Left ventricle myocardium superior (tissue), 1 donor: ENCODE measurements at regions not wholly inside any gene's neighbourhood (a gene's known extent, or its start where the extent isn't known, plus 50 kb on each side); places are given as distances from the start of the nearest gene placed in this dataset.

Experiments
- ATAC-seq: fragments of 200-7000 bp; cut with Tn5 transposase; one replicate; pipeline ENCODE4 v1.9.1; 2020; ENCODE audit warnings: mild to moderate bottlenecking, moderate library complexity
- DNase-seq: peaks from one replicate; pipeline ENCODE4 v3.0.0-alpha.2; 2020
- intact Hi-C: fragments of 100-400 bp; cut with micrococcal nuclease; formaldehyde crosslinking; loops from one replicate; pipeline ENCODE4 v1.11.0; 2022
- donor health status: DM: no; HTN: yes; CAD: no; lungs with severe emphysema.

- ATAC-seq (no peak), DNase-seq (no peak)
- intact Hi-C loops: no loop called here
Measured at GRCh38 chr17:12277827-12278226, 257.1 kb downstream of the MAP2K4 start.

- DNase-seq: no peak
- intact Hi-C loops: no loop called here
- ATAC-seq: no peak
Measured at GRCh38 chr17:12282056-12282455, 261.4 kb downstream of the MAP2K4 start.

- no peak for DNase-seq
- intact Hi-C loops: no loop called here
Measured at GRCh38 chr17:12287953-12288352, 267.3 kb downstream of the MAP2K4 start.

GRCh38 chr17:12290207-12290606 lies 269.5 kb downstream of the MAP2K4 start:
- no peak for DNase-seq
- ATAC-seq: no peak
- intact Hi-C loops: no loop called here

More at GRCh38 chr17:12287953-12288352, 267.3 kb downstream of the MAP2K4 start:
- no peak for ATAC-seq

GRCh38 chr17:12296209-12296625 lies 275.5 kb downstream of the MAP2K4 start:
- ATAC-seq (peak; percentile 75), DNase-seq (peak; percentile 35)
- intact Hi-C loops: no loop called here

- ATAC-seq (no peak), DNase-seq (no peak)
- intact Hi-C loops: no loop called here
Measured at GRCh38 chr17:12301551-12301950, 280.9 kb downstream of the MAP2K4 start.

DNA sequence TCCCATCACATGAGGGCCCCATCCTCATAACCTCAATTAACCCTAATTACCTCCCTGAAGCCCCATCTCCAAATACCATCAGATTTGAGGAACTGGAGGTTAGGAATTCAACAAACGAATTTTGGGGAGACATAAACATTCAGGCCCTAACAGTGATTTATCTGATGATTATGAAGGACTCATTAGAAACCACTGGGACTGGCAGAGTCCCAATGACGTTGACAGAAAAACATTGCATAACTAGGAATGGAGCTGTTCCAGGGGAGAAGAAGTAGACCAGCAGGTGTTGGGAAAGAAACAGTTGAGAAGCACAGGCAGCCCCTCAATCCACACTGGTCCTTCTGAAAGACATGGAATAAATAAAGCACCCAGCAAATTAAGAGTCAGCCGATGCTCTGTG lies 282.0 kb downstream of the MAP2K4 start:
- ATAC-seq (no peak), DNase-seq (no peak)
- intact Hi-C loops: no loop called here

DNA sequence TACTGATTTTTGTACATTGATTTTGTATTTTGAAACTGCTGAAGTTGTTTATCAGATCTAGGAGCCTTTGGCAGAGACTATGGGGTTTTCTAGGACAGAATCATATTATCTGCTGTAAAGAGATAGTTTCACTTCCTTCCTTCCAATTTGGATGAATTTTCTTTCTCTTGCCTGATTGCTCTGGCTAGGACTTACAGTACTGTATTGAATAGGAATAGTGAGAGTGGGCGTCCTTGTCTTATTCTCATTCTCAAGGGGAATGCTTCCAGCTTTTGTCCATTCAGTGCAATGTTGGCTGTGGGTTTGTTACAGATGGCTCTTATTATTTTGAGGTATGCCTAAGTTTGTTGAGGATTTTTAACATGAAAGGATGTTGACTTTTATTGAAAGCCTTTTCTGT lies 290.1 kb downstream of the MAP2K4 start:
- DNase-seq: no peak
- intact Hi-C loops: no loop called here
- no peak for ATAC-seq

- DNase-seq (no peak), ATAC-seq (no peak)
- intact Hi-C loops: no loop called here
Measured at GRCh38 chr17:12312692-12313091, 292.0 kb downstream of the MAP2K4 start.

- ATAC-seq: no peak
- no peak for DNase-seq
- intact Hi-C loops: no loop called here
Measured at GRCh38 chr17:12313786-12314185, 293.1 kb downstream of the MAP2K4 start.

DNA sequence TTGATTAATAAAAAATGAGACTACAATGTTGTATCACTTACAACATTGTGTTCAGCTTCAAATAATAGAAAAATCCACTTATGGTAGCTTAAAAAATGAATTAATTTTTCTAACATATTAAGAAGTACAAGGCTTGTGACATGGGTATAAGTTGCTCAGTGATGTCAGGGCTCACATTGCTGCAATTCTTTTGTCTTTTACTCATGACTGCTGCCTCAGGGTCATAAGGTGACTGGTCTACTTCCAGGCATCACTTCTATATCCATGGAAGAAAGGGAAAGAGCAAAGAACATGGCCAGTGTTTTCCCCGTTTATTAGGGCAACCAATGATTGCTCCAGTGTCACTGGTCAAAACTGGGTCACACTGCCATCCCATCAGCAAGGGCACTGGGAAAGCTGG lies 295.3 kb downstream of the MAP2K4 start:
- intact Hi-C loops: no loop called here
- DNase-seq (no peak), ATAC-seq (no peak)

- DNase-seq: no peak
- intact Hi-C loops: no loop called here
- ATAC-seq: no peak
Measured at GRCh38 chr17:12318571-12319266, 298.0 kb downstream of the MAP2K4 start.

DNA sequence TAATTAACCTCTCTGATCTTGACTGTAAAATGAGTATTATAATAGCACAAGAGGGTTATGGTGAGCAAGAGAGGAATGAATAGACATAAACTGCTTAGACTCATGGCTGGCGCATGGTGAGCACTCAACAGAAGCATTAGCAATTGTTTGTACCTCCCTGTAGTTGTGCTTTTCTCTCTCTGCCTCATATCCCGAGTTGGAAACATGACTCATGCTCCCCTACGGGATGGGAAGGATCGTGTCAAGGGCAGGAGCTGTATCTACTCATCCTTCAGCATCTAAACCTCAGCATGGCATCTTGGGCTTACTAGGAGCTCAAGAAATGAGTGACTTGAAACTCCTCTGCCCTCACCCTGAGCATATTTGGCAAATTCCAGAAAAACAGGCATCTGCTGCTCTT lies 299.6 kb downstream of the MAP2K4 start:
- no peak for DNase-seq
- ATAC-seq: peak; percentile 24
- intact Hi-C loops: no loop called here

DNA sequence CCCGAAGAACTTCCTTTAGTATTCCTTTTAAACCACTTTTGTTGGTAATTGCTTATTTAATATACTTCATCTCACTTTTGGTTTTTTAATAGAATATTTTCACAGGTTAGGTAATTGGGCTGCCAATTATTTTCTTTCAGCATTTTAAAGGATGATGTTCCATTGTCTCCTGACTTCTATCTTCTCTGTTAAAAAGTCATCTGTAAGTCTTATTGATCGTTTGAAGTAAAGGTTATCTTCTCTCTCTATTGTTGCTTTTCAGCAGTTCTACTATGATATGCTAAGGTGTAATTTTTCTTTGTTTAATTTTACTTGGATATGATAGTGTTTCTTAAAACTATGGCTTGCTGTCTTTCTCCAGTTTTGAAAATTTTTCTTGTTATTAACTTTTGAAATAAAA lies 307.5 kb downstream of the MAP2K4 start:
- intact Hi-C loops: no loop called here
- ATAC-seq: no peak
- no peak for DNase-seq

GRCh38 chr17:12330456-12330855 lies 309.8 kb downstream of the MAP2K4 start:
- intact Hi-C loops: no loop called here
- ATAC-seq (no peak), DNase-seq (no peak)

DNA sequence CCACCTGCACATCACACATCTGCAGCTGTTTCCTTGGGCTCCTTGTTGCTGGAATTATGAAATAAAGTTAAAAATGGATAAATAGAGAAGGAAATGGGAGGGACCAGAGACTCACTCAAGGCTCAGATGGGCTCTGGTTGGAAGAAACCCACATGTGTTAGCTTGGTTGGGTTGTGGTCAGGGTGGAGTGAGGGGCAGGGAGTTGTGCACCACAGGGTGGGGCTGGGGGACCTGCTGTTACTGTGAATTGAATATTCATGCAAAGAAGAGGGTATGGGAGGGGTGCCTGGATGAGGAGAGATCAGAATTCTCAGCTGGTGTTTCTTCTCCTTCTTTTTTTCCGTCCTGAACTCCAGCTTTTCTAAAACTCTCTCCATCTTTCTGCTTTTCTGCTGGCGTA lies 320.7 kb downstream of the MAP2K4 start:
- DNase-seq (no peak), ATAC-seq (no peak)
- intact Hi-C loops: no loop called here

GRCh38 chr17:12342161-12342560 lies 321.5 kb downstream of the MAP2K4 start:
- intact Hi-C loops: no loop called here
- ATAC-seq: no peak
- DNase-seq: no peak

- ATAC-seq (no peak), DNase-seq (no peak)
- intact Hi-C loops: no loop called here
Measured at GRCh38 chr17:12342609-12343435, 322.1 kb downstream of the MAP2K4 start.

DNA sequence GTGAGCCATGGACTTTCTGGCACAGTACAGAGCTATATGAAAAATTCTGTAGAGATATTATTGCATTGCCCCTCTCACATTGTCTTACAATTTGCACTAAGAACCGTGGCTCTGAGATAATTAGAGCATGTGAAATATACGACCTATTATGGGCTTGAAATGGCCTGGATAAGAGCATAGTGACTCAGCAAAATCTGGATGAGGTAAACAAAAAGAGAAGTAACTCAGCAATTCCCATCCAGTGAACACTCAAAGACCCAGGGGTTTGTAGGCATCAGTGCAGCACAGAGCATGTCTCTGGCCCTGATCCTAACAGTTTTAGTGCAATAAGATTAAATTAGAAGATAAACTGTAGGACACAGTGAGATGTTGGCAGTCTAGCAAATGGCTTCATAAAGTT lies 317.2 kb upstream of the MYOCD start:
- intact Hi-C loops: no loop called here
- no peak for DNase-seq
- ATAC-seq: no peak

DNA sequence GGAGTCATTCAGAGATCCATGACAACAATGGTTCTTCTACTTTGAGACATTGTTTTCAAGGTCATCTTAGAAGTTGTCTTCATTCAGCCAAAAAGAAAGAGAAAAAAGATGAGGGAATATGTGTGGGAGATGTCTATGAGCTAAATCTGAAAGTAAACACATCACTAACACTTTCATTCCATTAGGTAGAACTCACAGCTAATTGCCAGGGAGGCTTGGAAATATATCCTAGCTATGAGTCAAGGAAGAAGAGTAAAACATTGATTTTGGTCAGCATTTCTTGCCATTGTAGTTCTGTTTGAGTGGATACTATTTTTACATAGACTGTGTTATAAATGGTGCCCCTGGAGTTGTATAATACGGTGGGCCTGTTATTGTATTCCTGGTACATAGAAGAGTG lies 316.4 kb upstream of the MYOCD start:
- intact Hi-C loops: no loop called here
- DNase-seq (no peak), ATAC-seq (no peak)

DNA sequence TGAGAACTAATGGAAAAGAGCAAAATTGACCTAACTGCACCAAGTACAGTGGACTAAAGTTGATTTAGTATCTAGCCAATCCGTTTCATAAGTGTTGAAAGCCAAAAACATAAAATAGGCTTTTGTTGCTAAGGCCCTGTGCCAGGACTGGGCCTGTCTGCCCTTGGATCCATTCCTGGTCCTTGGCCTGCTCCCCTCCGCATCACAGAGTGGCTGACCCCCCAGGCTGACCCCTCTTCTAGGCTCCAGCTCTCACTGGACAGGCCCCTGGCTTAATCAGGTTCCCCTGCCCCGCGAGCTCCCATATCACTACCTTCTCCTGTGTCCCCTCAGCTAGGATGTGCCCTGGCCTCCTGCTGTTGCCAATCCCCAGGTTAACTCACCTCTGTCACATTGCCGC lies 313.6 kb upstream of the MYOCD start:
- ATAC-seq: no peak
- no peak for DNase-seq
- intact Hi-C loops: no loop called here
